A673 (cell line): ENCODE measurements at regions not wholly inside any gene's neighbourhood (a gene's known extent, or its start where the extent isn't known, plus 50 kb on each side); places are given as distances from the start of the nearest gene placed in this dataset.

Source experiments
- BruUV-seq: library from RNA; stranded (reverse); fragments of 400-500 nt; replicated peaks from 2 replicates; lab custom pipeline; 2021; lab: Mats Ljungman, UMichigan
- CTCF ChIA-PET: fragments of 300-600 bp; sonication (Branson Sonifier 250); formaldehyde crosslinking; loops from one replicate; lab custom pipeline; 2022; ENCODE audit warnings: antibody characterized with exemption; lab: Charles Lee
- POLR2A ChIA-PET: fragments of 300-600 bp; sonication (Branson Sonifier 250); formaldehyde crosslinking; loops from one replicate; lab custom pipeline; 2022; ENCODE audit warnings: antibody characterized with exemption; ENCODE audit not compliant: low non-redundant PET; lab: Charles Lee
- DNase-seq: peaks from one replicate; pipeline ENCODE4 v3.0.0-alpha.2; 2015; ENCODE audit warnings: low spot score
- H3K27ac ChIP-seq: fragments of 200-600 bp; sonication (generic); 2 replicates; pipeline ENCODE4 v1.5.1; 2016; ENCODE audit warnings: mixed run types, low read depth, mild to moderate bottlenecking, mixed read lengths, antibody characterized with exemption, low read length; ENCODE audit not compliant: poor library complexity, severe bottlenecking
- H3K27me3 ChIP-seq: fragments of 200-600 bp; sonication (generic); replicated peaks from 2 replicates; pipeline ENCODE4 v1.6.1; 2017; ENCODE audit warnings: mixed run types, low read depth, mild to moderate bottlenecking, mixed read lengths, antibody characterized with exemption, low read length; ENCODE audit not compliant: insufficient read depth, poor library complexity
- H3K36me3 ChIP-seq: fragments of 200-600 bp; sonication (generic); 2 replicates; pipeline ENCODE4 v1.6.1; 2016; ENCODE audit warnings: mixed run types, mild to moderate bottlenecking, mixed read lengths, antibody characterized with exemption, low read length; ENCODE audit not compliant: insufficient read depth, poor library complexity, severe bottlenecking
- H3K4me1 ChIP-seq: fragments of 200-600 bp; sonication (generic); 2 replicates; pipeline ENCODE4 v1.6.1; 2017; ENCODE audit warnings: mixed run types, mild to moderate bottlenecking, mixed read lengths, antibody characterized with exemption, low read length; ENCODE audit not compliant: insufficient read depth, poor library complexity, severe bottlenecking
- H3K4me3 ChIP-seq: fragments of 200-600 bp; sonication (generic); 2 replicates; pipeline ENCODE4 v1.5.1; 2016; ENCODE audit warnings: low read depth, mixed run types, mild to moderate bottlenecking, mixed read lengths, low read length; ENCODE audit not compliant: poor library complexity, severe bottlenecking
- H3K9me3 ChIP-seq: fragments of 200-600 bp; sonication (generic); 2 replicates; pipeline ENCODE4 v1.6.1; 2016; ENCODE audit warnings: mixed run types, low read depth, mild to moderate bottlenecking, mixed read lengths, antibody characterized with exemption, low read length; ENCODE audit not compliant: poor library complexity, severe bottlenecking
- EZH2 ChIP-seq: fragments of 200-600 bp; sonication (generic); IDR thresholded peaks from 2 replicates; pipeline ENCODE4 v1.6.1; 2017; ENCODE audit warnings: borderline replicate concordance, low read depth, mild to moderate bottlenecking, mixed read lengths, antibody characterized with exemption, low read length; ENCODE audit not compliant: poor library complexity, severe bottlenecking
- intact Hi-C: fragments of 100-400 bp; cut with micrococcal nuclease; formaldehyde crosslinking; loops from one replicate; pipeline ENCODE4 v1.10.0; 2022; ENCODE audit not compliant: unreplicated experiment
- TF ChIP-seq, protein P1 (sequence below): fragments of 300-800, 200-600 bp; sonication (generic); conservative IDR thresholded peaks from 2 replicates; pipeline ENCODE4 v1.5.1; 2017; ENCODE audit warnings: low read depth, mild to moderate bottlenecking, antibody characterized with exemption, low read length, moderate library complexity, mixed read lengths

DNA sequence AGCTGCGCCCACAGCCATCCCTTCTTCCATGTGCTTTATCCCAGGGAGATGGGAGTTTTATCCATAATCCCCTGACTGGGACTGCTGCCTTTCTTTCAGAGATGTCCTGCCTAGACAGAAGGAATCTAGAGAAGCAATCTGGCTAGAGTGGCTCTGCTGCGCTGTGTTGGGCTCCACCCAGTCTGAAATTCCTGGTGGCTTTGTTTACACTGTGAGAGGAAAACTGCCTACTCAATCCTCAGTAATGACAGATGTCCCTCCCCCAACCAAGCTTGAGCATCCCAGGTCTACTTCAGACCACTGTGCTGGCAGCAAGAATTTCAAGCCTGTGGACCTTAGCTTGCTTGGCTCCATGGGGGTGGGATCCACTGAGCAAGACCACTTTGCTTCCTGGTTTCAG lies 116.9 kb upstream of the AR start:
- Histone ChIP-seq H3K4me1 (no peaks in the 10 kb centered on the region), H3K4me3 (no peak overlapping the region), H3K27ac (no peak overlapping the region), H3K27me3 (no peaks in the 10 kb centered on the region), H3K36me3 (no peaks in the 10 kb centered on the region), H3K9me3 (peaks cover 5% of the 10 kb centered on the region)
- POLR2A ChIA-PET, result no interaction called here
- DNase-seq, result no peak
- BruUV-seq, result no TSS peak
- no peak for TF ChIP-seq EZH2
- TF ChIP-seq, protein P1, sequence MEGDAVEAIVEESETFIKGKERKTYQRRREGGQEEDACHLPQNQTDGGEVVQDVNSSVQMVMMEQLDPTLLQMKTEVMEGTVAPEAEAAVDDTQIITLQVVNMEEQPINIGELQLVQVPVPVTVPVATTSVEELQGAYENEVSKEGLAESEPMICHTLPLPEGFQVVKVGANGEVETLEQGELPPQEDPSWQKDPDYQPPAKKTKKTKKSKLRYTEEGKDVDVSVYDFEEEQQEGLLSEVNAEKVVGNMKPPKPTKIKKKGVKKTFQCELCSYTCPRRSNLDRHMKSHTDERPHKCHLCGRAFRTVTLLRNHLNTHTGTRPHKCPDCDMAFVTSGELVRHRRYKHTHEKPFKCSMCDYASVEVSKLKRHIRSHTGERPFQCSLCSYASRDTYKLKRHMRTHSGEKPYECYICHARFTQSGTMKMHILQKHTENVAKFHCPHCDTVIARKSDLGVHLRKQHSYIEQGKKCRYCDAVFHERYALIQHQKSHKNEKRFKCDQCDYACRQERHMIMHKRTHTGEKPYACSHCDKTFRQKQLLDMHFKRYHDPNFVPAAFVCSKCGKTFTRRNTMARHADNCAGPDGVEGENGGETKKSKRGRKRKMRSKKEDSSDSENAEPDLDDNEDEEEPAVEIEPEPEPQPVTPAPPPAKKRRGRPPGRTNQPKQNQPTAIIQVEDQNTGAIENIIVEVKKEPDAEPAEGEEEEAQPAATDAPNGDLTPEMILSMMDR, result no peak
- CTCF ChIA-PET, result no interaction called here
- intact Hi-C loops, result no loop called here

GRCh38 chrX:67435536-67435935 lies 108.3 kb upstream of the AR start:
- no peak overlapping the region for H3K4me3 ChIP-seq
- BruUV-seq, result no TSS peak
- no peak for DNase-seq
- H3K36me3 ChIP-seq, result no peaks in the 10 kb centered on the region
- H3K9me3 ChIP-seq, result peaks cover 7% of the 10 kb centered on the region
- ChIA-PET POLR2A (no interaction called here), CTCF (no interaction called here)
- intact Hi-C loops, result no loop called here
- TF ChIP-seq, protein P1, result no peak
- no peak for TF ChIP-seq EZH2
- no peaks in the 10 kb centered on the region for H3K4me1 ChIP-seq
- H3K27me3 ChIP-seq, result no peaks in the 10 kb centered on the region
- no peak overlapping the region for H3K27ac ChIP-seq

DNA sequence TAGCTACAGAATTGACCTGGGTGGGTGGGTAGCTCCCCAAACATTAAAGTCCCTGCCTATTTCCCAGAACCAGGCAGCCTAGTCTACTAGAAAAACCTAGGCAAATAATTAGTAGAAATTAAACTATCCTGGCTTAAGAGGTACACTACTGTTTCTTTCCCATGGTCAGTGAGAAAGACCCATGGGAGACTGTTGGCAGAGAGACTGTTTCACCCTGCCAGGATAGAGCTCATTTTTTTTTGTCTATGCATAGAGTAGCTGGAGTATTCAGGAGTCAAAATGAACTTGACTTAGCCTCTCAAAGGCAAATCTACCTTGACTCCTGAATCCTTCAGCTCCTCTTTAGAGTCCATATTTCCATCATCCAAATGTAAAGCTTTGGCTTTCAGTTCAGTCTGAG lies 107.0 kb upstream of the AR start:
- H3K27me3 ChIP-seq, result no peaks in the 10 kb centered on the region
- no peaks in the 10 kb centered on the region for H3K36me3 ChIP-seq
- DNase-seq, result no peak
- H3K4me3 ChIP-seq, result no peak overlapping the region
- TF ChIP-seq, protein P1, result no peak
- TF ChIP-seq EZH2, result no peak
- ChIA-PET CTCF (no interaction called here), POLR2A (no interaction called here)
- no TSS peak for BruUV-seq
- H3K9me3 ChIP-seq, result peaks cover 12% of the 10 kb centered on the region
- no peak overlapping the region for H3K27ac ChIP-seq
- intact Hi-C loops, result no loop called here
- H3K4me1 ChIP-seq, result no peaks in the 10 kb centered on the region
